ENCODE measurements at regions not wholly inside any gene's neighbourhood (a gene's known extent, or its start where the extent isn't known, plus 50 kb on each side); places are given as distances from the start of the nearest gene placed in this dataset.

DNA sequence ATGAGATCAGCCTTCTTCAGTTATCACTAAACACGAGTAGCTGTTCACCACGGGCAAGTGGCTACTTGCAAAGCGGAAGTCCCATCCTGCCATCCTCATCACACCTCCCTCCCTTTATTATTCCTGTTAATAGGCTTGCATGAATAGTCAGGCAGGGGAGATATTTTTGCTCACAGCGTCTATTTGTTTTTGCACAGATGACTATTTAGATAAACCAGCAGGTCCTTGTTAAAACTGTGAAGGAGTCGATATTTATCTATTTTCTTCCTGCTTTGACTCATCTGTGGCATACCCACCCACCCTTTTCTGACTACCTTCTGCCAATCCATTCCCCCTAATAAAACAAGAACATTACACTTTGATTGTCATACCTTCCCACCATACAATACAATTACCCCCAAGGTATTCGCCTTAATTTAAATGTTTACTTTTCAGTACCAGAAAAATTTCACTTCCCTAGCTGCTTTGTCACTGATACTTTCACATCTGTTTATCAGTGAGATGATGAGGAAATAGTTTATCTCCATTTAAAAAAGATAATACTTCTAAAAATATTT lies 96.6 kb upstream of the BANK1 start:
- no peaks in the 10 kb centered on the region for H4K20me1 ChIP-seq (replicated peaks; ENCODE audit: insufficient read depth)
- no peak overlapping the region for H3K27ac ChIP-seq (ENCODE audit: low read depth)
- no peaks in the 10 kb centered on the region for H3K36me3 ChIP-seq (ENCODE audit: insufficient read depth)
- no peak overlapping the region for H3K4me3 ChIP-seq
- no peaks in the 10 kb centered on the region for H3K79me2 ChIP-seq (replicated peaks; ENCODE audit: insufficient read depth)
- ATAC-seq (no peak), DNase-seq (ENCODE audit: low spot score) (no peak)
- H3F3A ChIP-seq (replicated peaks; ENCODE audit: low read depth): no peaks in the 10 kb centered on the region
- no peak overlapping the region for H3K4me2 ChIP-seq
- no peaks in the 10 kb centered on the region for H3K9me2 ChIP-seq (ENCODE audit: insufficient read depth)
- H3K27me3 ChIP-seq (ENCODE audit: insufficient read depth): no peaks in the 10 kb centered on the region
- no peaks in the 10 kb centered on the region for H3K36me3 Mint-ChIP-seq (ENCODE audit: low read depth)
- H3K4me1 Mint-ChIP-seq: peaks cover 8% of the 10 kb centered on the region
- TF ChIP-seq NANOG (IDR thresholded peaks at IDR 0.05; ENCODE audit: borderline replicate concordance) (no peak), JUNB (IDR thresholded peaks at IDR 0.05; ENCODE audit: unreplicated experiment) (no peak), EZH2phosphoT487 (IDR thresholded peaks at IDR 0.05; ENCODE audit: unreplicated experiment) (no peak), EZH2 (IDR thresholded peaks at IDR 0.05; ENCODE audit: low read depth, unreplicated experiment) (no peak), ETS1 (IDR thresholded peaks at IDR 0.05) (no peak), ZNF114 (CRISPR knock-in tag; IDR thresholded peaks at IDR 0.05) (no peak), CREB1 (CRISPR knock-in tag; IDR thresholded peaks at IDR 0.05; ENCODE audit: low read depth) (no peak)
- peak overlapping the region; percentile 58; the same call in 1 of the 2 replicates for H3K27ac Mint-ChIP-seq
- H3K9me3 Mint-ChIP-seq: no peaks in the 10 kb centered on the region
- no peaks in the 10 kb centered on the region for H3K4me1 ChIP-seq (ENCODE audit: insufficient read depth)
- no peak overlapping the region for H3K4me3 Mint-ChIP-seq
- H2AFZ ChIP-seq: peak overlapping the region; percentile 75; the same call in 1 of the 2 replicates
- H3K27me3 Mint-ChIP-seq (ENCODE audit: insufficient read depth, low read depth, poor library complexity): peaks cover 4% of the 10 kb centered on the region

DNA sequence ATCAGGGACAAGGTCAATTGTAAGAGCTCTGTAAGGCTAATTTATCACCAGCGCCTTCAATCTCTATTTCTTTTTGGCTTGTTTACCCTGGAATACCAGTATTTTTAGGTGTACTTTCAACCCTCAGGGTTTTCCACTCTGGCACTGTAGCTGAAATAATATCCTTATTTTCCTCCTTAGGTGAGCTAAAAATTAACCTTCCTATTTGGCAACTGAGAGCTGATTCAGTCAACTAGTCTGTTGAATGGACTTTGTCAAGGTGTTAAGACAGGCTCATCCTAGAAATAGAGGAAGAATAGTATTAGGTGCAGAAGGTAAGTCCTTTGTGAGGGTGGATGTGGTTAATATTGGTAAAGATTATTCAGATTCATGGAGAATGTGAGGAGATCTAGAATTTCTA lies 101.3 kb upstream of the BANK1 start:
- Mint-ChIP-seq H3K9me3 (no peaks in the 10 kb centered on the region), H3K4me1 (peaks cover 8% of the 10 kb centered on the region), H3K4me3 (no peak overlapping the region), H3K27me3 (ENCODE audit: insufficient read depth, low read depth, poor library complexity) (no peaks in the 10 kb centered on the region), H3K36me3 (ENCODE audit: low read depth) (no peaks in the 10 kb centered on the region), H3K27ac (no peak overlapping the region)
- Histone ChIP-seq H3F3A (replicated peaks; ENCODE audit: low read depth) (no peaks in the 10 kb centered on the region), H3K27ac (ENCODE audit: low read depth) (no peak overlapping the region), H3K4me1 (ENCODE audit: insufficient read depth) (no peaks in the 10 kb centered on the region), H3K4me2 (no peak overlapping the region), H2AFZ (no peak overlapping the region), H4K20me1 (replicated peaks; ENCODE audit: insufficient read depth) (no peaks in the 10 kb centered on the region), H3K9me2 (ENCODE audit: insufficient read depth) (no peaks in the 10 kb centered on the region), H3K4me3 (no peak overlapping the region), H3K36me3 (ENCODE audit: insufficient read depth) (no peaks in the 10 kb centered on the region), H3K79me2 (replicated peaks; ENCODE audit: insufficient read depth) (no peaks in the 10 kb centered on the region), H3K27me3 (ENCODE audit: insufficient read depth) (no peaks in the 10 kb centered on the region)
- no peak for ATAC-seq
- no peak for DNase-seq (ENCODE audit: low spot score)
- TF ChIP-seq ZNF331 (CRISPR knock-in tag; IDR thresholded peaks at IDR 0.05; ENCODE audit: low read depth) (no peak), JUNB (IDR thresholded peaks at IDR 0.05; ENCODE audit: unreplicated experiment) (no peak), ETS1 (IDR thresholded peaks at IDR 0.05) (no peak), CREB1 (CRISPR knock-in tag; IDR thresholded peaks at IDR 0.05; ENCODE audit: low read depth) (no peak), NANOG (IDR thresholded peaks at IDR 0.05; ENCODE audit: borderline replicate concordance) (no peak), ZNF462 (CRISPR knock-in tag; IDR thresholded peaks at IDR 0.05) (no peak), EZH2phosphoT487 (IDR thresholded peaks at IDR 0.05; ENCODE audit: unreplicated experiment) (no peak), EZH2 (IDR thresholded peaks at IDR 0.05; ENCODE audit: low read depth, unreplicated experiment) (no peak), POLR2AphosphoS5 (IDR thresholded peaks at IDR 0.05; ENCODE audit: low read depth) (no peak), ZNF114 (CRISPR knock-in tag; IDR thresholded peaks at IDR 0.05) (no peak)
- TF ChIP-seq, protein P1, sequence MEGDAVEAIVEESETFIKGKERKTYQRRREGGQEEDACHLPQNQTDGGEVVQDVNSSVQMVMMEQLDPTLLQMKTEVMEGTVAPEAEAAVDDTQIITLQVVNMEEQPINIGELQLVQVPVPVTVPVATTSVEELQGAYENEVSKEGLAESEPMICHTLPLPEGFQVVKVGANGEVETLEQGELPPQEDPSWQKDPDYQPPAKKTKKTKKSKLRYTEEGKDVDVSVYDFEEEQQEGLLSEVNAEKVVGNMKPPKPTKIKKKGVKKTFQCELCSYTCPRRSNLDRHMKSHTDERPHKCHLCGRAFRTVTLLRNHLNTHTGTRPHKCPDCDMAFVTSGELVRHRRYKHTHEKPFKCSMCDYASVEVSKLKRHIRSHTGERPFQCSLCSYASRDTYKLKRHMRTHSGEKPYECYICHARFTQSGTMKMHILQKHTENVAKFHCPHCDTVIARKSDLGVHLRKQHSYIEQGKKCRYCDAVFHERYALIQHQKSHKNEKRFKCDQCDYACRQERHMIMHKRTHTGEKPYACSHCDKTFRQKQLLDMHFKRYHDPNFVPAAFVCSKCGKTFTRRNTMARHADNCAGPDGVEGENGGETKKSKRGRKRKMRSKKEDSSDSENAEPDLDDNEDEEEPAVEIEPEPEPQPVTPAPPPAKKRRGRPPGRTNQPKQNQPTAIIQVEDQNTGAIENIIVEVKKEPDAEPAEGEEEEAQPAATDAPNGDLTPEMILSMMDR (conservative IDR thresholded peaks at IDR 0.05; ENCODE audit: low read depth in 2 of 2): no peak

Measured in GM23338 (cell line).